Activated B cell treated with CpG ODN at 0.5 μM for 24 hours (primary cell): ENCODE measurements at regions not wholly inside any gene's neighbourhood (a gene's known extent, or its start where the extent isn't known, plus 50 kb on each side); places are given as distances from the start of the nearest gene placed in this dataset.

Experiments
- ATAC-seq: fragments of 200-7000 bp; cut with Tn5 transposase; one replicate; pipeline ENCODE4 v1.10.0; 2021; ENCODE audit warnings: low read depth, mild to moderate bottlenecking, moderate library complexity
- CTCF ChIA-PET: fragments of 350-600 bp; sonication (Branson Sonifier 250); formaldehyde crosslinking; loops from one replicate; lab custom pipeline; 2021; ENCODE audit warnings: antibody characterized with exemption; lab: Charles Lee
- POLR2A ChIA-PET: fragments of 350-600 bp; sonication (Branson Sonifier 250); formaldehyde crosslinking; loops from one replicate; lab custom pipeline; 2021; ENCODE audit warnings: antibody characterized with exemption; lab: Charles Lee
- DNase-seq: peaks from one replicate; pipeline ENCODE4 v3.0.0; 2022
- H3K27ac Mint-ChIP-seq: one replicate; pipeline ENCODE4 v1.8.0; 2020; ENCODE audit warnings: mixed read lengths
- H3K27me3 Mint-ChIP-seq: one replicate; pipeline ENCODE4 v1.8.0; 2021; ENCODE audit warnings: mixed read lengths
- H3K36me3 Mint-ChIP-seq: one replicate; pipeline ENCODE4 v1.8.0; 2021; ENCODE audit warnings: low read depth, mixed read lengths
- H3K4me1 Mint-ChIP-seq: one replicate; pipeline ENCODE4 v1.8.0; 2021; ENCODE audit warnings: mixed read lengths
- H3K4me3 Mint-ChIP-seq: one replicate; pipeline ENCODE4 v1.8.0; 2020; ENCODE audit warnings: mild to moderate bottlenecking, mixed read lengths
- H3K9me3 Mint-ChIP-seq: one replicate; pipeline ENCODE4 v1.8.0; 2020; ENCODE audit warnings: mixed read lengths
- CTCF ChIP-seq: fragments of 200-600 bp; IDR thresholded peaks from one replicate; pipeline ENCODE4 v1.8.0; 2022; ENCODE audit warnings: antibody characterized with exemption, mild to moderate bottlenecking
- intact Hi-C: fragments of 100-400 bp; cut with micrococcal nuclease; formaldehyde crosslinking; loops from one replicate; pipeline ENCODE4 v1.15.1; 2024

GRCh38 chr11:116446048-116446941 is 326.5 kb downstream of the BUD13 start:
- POLR2A ChIA-PET = no interaction called here
- no peak for TF ChIP-seq CTCF
- Mint-ChIP-seq H3K36me3 (no peaks in the 10 kb centered on the region), H3K27me3 (peaks cover 9% of the 10 kb centered on the region), H3K4me1 (no peaks in the 10 kb centered on the region), H3K9me3 (peaks cover 5% of the 10 kb centered on the region), H3K4me3 (no peak overlapping the region), H3K27ac (no peak overlapping the region)
- ATAC-seq (no peak), DNase-seq (no peak)
- intact Hi-C loops = no loop called here
- CTCF ChIA-PET = no interaction called here

DNA sequence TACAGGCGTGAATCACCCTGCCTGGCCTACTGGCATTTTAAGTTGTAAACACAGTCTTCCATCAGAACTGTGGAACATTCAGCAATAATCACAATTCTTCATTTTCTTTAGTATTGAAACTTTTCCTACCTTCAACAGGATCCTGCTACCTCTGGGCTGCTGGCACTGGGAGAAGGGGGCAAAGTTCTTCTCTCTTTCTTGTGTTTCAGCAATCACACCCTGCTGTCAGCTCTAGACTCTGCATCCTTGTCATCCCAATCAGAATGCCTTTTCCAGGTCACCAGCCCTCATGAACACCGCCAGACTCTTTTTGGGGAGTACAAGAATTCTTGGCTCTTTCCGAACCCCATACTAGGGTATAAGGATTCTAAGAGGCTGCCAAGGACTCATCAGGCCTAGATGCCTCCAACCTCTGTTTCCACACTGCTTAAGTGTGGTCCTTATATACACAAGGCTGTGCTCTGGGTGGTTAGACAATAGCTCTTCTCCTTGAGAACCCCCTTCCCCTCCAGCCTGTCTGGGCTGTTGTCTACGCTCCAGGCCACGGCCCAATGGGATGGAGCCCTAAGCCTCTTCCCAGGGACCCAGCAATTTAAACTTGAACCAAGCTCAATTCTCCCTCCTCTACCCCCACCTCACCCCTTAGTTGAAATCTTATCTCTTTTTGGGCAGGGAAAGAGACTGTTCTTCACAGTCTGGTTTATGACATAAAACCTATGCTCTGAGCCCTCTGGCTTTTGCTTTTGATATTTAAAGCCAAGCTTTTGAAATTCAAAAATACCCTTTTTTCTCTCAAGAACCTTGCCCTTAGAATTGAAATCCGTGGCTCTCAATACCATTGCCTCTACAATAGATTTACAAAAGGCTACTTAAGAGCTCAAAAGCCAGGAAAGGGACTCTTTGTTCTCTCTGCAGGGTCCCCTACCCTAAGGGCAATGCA is 327.4 kb downstream of the BUD13 start:
- POLR2A ChIA-PET = no interaction called here
- intact Hi-C loops = no loop called here
- H3K4me3 Mint-ChIP-seq = no peak overlapping the region
- H3K9me3 Mint-ChIP-seq = peaks cover 8% of the 10 kb centered on the region
- no peaks in the 10 kb centered on the region for H3K4me1 Mint-ChIP-seq
- ATAC-seq = no peak
- no peak for TF ChIP-seq CTCF
- H3K27me3 Mint-ChIP-seq = peaks cover 9% of the 10 kb centered on the region
- CTCF ChIA-PET = no interaction called here
- DNase-seq = no peak
- no peaks in the 10 kb centered on the region for H3K36me3 Mint-ChIP-seq
- no peak overlapping the region for H3K27ac Mint-ChIP-seq

GRCh38 chr11:116442238-116442752 is 330.5 kb downstream of the BUD13 start:
- TF ChIP-seq CTCF = no peak
- no peak for ATAC-seq
- no peak for DNase-seq
- ChIA-PET POLR2A (no interaction called here), CTCF (no interaction called here)
- H3K4me1 Mint-ChIP-seq = no peaks in the 10 kb centered on the region
- no peak overlapping the region for H3K4me3 Mint-ChIP-seq
- H3K27me3 Mint-ChIP-seq = peaks cover 10% of the 10 kb centered on the region
- intact Hi-C loops = no loop called here
- H3K36me3 Mint-ChIP-seq = no peaks in the 10 kb centered on the region
- peaks cover 7% of the 10 kb centered on the region for H3K9me3 Mint-ChIP-seq
- no peak overlapping the region for H3K27ac Mint-ChIP-seq

GRCh38 chr11:116439361-116439677 is 333.5 kb downstream of the BUD13 start:
- DNase-seq = no peak
- Mint-ChIP-seq H3K4me3 (no peak overlapping the region), H3K9me3 (peaks cover 7% of the 10 kb centered on the region), H3K27ac (no peak overlapping the region), H3K4me1 (no peaks in the 10 kb centered on the region), H3K27me3 (peaks cover 6% of the 10 kb centered on the region), H3K36me3 (no peaks in the 10 kb centered on the region)
- TF ChIP-seq CTCF = no peak
- intact Hi-C loops = no loop called here
- CTCF ChIA-PET = no interaction called here
- POLR2A ChIA-PET = no interaction called here
- ATAC-seq = no peak
